HL-60 (cell line): ENCODE measurements at regions not wholly inside any gene's neighbourhood (a gene's known extent, or its start where the extent isn't known, plus 50 kb on each side); places are given as distances from the start of the nearest gene placed in this dataset.

Source experiments
- DNase-seq, 2 experiments: peaks; one replicate each; pipeline ENCODE4 v3.0.0-alpha.2; 2010 to 2020; ENCODE audit warnings: low read depth in 1 of 2, low spot score in 1 of 2
- H3K27ac ChIP-seq: fragments of 250-450 bp; sonication (Bioruptor Pico); replicated peaks from 2 replicates; pipeline ENCODE4 v1.5.1; 2020; ENCODE audit warnings: mild to moderate bottlenecking, moderate library complexity
- H3K27me3 ChIP-seq: fragments of 250-450 bp; sonication (Bioruptor Pico); 2 replicates; pipeline ENCODE4 v1.5.1; 2021; ENCODE audit warnings: mild to moderate bottlenecking, moderate library complexity; ENCODE audit not compliant: insufficient read depth, poor library complexity, severe bottlenecking
- H3K4me3 ChIP-seq: replicated peaks from 2 replicates; pipeline ENCODE4 v1.5.1; 2011; ENCODE audit warnings: mild to moderate bottlenecking, control low read depth, low read length; ENCODE audit not compliant: insufficient read depth
- GABPA ChIP-seq: IDR thresholded peaks from 2 replicates; pipeline ENCODE4 v1.6.1; 2012; ENCODE audit warnings: low read depth
- POLR2AphosphoS5 ChIP-seq: IDR thresholded peaks from 2 replicates; pipeline ENCODE4 v1.6.1; 2012; ENCODE audit warnings: low read depth
- REST ChIP-seq: IDR thresholded peaks from 2 replicates; pipeline ENCODE4 v1.6.1; 2012; ENCODE audit warnings: low read depth; ENCODE audit not compliant: insufficient replicate concordance
- SPI1 ChIP-seq: IDR thresholded peaks from 2 replicates; pipeline ENCODE4 v1.6.1; 2012; ENCODE audit warnings: low read depth, mild to moderate bottlenecking, borderline replicate concordance
- TF ChIP-seq, protein P1 (sequence below): IDR thresholded peaks from one replicate; pipeline ENCODE4 v1.5.1; 2011; ENCODE audit warnings: low read length, control low read depth, inconsistent platforms; ENCODE audit not compliant: insufficient read depth

- Histone ChIP-seq H3K27ac (no peak overlapping the region), H3K27me3 (no peaks in the 10 kb centered on the region), H3K4me3 (no peak overlapping the region)
- DNase-seq = no peak
- no peak for TF ChIP-seq SPI1
- no peak for TF ChIP-seq REST
- TF ChIP-seq POLR2AphosphoS5 = no peak
- no peak for TF ChIP-seq GABPA
- TF ChIP-seq, protein P1, sequence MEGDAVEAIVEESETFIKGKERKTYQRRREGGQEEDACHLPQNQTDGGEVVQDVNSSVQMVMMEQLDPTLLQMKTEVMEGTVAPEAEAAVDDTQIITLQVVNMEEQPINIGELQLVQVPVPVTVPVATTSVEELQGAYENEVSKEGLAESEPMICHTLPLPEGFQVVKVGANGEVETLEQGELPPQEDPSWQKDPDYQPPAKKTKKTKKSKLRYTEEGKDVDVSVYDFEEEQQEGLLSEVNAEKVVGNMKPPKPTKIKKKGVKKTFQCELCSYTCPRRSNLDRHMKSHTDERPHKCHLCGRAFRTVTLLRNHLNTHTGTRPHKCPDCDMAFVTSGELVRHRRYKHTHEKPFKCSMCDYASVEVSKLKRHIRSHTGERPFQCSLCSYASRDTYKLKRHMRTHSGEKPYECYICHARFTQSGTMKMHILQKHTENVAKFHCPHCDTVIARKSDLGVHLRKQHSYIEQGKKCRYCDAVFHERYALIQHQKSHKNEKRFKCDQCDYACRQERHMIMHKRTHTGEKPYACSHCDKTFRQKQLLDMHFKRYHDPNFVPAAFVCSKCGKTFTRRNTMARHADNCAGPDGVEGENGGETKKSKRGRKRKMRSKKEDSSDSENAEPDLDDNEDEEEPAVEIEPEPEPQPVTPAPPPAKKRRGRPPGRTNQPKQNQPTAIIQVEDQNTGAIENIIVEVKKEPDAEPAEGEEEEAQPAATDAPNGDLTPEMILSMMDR = no peak
These were observed 120.1 kb upstream of the TNR start for GRCh38 chr1:175863299-175864050.

- DNase-seq = no peak
- no peaks in the 10 kb centered on the region for H3K27me3 ChIP-seq
- no peak overlapping the region for H3K27ac ChIP-seq
- TF ChIP-seq POLR2AphosphoS5 (no peak), GABPA (no peak), SPI1 (no peak), REST (no peak)
- TF ChIP-seq, protein P1 = no peak
- no peak overlapping the region for H3K4me3 ChIP-seq
These were observed 119.0 kb upstream of the TNR start for GRCh38 chr1:175862408-175862807.

GRCh38 chr1:175861626-175862367 is 118.4 kb upstream of the TNR start:
- Histone ChIP-seq H3K27ac (no peak overlapping the region), H3K27me3 (no peaks in the 10 kb centered on the region), H3K4me3 (no peak overlapping the region)
- no peak for DNase-seq
- TF ChIP-seq, protein P1 = no peak
- TF ChIP-seq REST = no peak
- no peak for TF ChIP-seq POLR2AphosphoS5
